ENCODE measurements at regions not wholly inside any gene's neighbourhood (a gene's known extent, or its start where the extent isn't known, plus 50 kb on each side); places are given as distances from the start of the nearest gene placed in this dataset.
A peak's percentile ranks its signal among the peaks of the same experiment; 100 is the strongest.
"Not testable (repeated sequence)": the region's sequence is repeated elsewhere in the genome, so short reads cannot be mapped to it uniquely, and the experiment has no call there.

- DNase-seq (ENCODE audit: low read depth in 2 of 2), result no peak
These were observed 425.9 kb upstream of the ONECUT1 start for GRCh38 chr15:53216036-53216435.

DNA sequence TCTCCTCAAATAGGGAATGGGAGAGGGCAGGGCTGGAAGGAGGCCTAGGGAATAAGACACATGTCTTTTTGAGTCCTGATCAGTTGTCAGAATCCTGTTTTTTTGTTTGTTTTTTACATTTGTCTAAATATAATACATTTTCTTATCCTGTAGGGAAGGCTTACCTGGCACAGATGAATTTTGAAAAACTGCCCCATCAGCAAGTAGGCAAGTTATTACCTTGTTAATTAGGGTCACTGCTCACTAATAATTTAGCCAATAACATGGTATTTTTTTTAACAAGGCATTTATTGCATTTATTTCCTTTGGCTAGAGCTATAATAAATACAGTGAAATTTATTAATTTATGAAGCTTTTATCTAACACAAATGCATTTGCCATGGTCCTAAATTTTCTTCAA is 423.2 kb upstream of the ONECUT1 start:
- no peak for DNase-seq (ENCODE audit: low read depth in 2 of 2)

GRCh38 chr15:53212785-53213184 is 422.6 kb upstream of the ONECUT1 start:
- DNase-seq (ENCODE audit: low read depth in 2 of 2), result no peak

- DNase-seq (ENCODE audit: low read depth in 2 of 2), result no peak
These were observed 420.5 kb upstream of the ONECUT1 start for GRCh38 chr15:53210653-53211052.

- no peak for DNase-seq (ENCODE audit: low read depth in 2 of 2)
These were observed 419.4 kb upstream of the ONECUT1 start for GRCh38 chr15:53209396-53210042.

DNA sequence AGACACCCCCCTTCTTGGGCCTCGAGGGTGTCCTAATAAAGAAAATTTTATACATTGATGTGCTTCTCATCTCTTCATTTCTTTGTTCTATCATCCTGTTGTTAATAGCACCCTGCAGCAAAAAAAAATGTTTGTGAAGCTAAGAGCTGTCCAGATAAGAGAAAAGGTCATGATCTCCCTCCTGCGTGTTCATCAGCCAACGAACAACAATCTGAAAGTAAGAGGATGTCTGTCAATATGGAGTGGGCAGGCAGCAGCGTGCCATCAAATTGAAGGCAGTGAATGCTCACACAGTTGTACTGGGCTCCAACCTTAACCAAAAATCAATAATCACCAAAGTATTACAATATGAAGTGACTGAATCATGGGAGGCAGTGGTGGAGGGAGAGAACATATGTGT is 418.6 kb upstream of the ONECUT1 start:
- DNase-seq (ENCODE audit: low read depth in 2 of 2), result no peak

DNA sequence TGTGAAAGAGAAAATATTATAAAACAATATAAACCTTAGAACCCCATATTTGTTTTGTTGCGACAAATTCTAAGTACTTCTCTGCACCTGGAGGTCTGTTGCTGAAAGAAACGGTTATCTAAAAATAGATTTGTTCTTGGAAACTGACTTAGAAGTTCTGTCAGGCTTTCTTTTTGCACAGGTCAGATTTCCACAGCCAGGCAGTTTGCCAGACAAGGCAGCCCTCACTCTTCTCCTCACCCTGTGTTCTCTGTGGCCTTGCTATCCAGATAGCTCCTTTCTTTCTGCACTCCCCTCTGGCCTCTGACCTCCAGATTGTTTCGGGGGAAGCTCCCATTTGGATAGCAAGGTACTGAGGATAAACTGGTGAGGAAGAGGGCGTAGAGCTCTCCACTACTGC is 413.3 kb upstream of the ONECUT1 start:
- no peak for DNase-seq (ENCODE audit: low read depth in 2 of 2)

- DNase-seq (ENCODE audit: low read depth in 2 of 2), result no peak
These were observed 412.7 kb upstream of the ONECUT1 start for GRCh38 chr15:53202876-53203275.

GRCh38 chr15:53197426-53197839 is 407.3 kb upstream of the ONECUT1 start:
- peak; percentile 11 to 31 for DNase-seq (ENCODE audit: low read depth in 2 of 2)

DNA sequence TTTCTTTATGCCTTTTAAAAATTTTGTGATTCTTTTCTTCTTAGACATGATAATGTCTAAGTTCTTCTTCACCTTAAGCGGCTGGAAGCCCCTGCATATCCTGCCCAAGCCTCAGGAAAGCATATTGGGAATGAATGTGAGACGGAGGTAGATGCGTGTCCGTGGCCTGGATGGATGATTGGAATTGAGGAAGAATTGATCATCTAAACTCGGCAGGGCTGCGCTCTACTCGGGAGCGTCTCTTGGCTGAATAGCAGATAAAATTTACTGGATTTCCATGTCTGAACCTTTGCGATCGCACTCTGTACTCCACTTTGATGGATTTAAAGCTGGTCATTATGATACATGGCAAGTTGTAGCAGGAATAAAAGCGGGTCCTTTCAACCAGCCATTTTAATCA is 406.7 kb upstream of the ONECUT1 start:
- DNase-seq (ENCODE audit: low read depth in 2 of 2), result no peak

GRCh38 chr15:53196242-53196641 is 406.1 kb upstream of the ONECUT1 start:
- no peak for DNase-seq (ENCODE audit: low read depth in 2 of 2)

DNA sequence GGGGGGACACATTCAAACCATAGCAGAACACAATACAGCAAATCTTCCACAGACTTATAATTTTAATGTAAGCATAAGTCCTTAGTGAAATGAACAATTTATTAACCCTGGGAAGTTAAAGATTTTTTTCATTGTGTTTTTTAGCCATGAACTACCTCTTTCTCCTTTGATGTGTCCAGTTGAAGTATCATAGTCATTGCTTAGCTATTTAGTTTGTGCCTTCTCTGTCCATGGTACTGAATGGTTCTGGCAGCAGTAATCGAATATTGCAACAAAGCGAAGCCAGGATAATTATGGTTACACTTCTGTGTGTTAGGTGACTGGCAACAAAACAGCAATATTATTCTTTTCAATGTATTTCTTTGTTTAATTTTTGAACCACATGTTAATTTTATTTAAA is 403.0 kb upstream of the ONECUT1 start:
- no peak for DNase-seq (ENCODE audit: low read depth in 2 of 2)

- no peak for DNase-seq (ENCODE audit: low read depth in 2 of 2)
These were observed 399.7 kb upstream of the ONECUT1 start for GRCh38 chr15:53189860-53190259.

DNA sequence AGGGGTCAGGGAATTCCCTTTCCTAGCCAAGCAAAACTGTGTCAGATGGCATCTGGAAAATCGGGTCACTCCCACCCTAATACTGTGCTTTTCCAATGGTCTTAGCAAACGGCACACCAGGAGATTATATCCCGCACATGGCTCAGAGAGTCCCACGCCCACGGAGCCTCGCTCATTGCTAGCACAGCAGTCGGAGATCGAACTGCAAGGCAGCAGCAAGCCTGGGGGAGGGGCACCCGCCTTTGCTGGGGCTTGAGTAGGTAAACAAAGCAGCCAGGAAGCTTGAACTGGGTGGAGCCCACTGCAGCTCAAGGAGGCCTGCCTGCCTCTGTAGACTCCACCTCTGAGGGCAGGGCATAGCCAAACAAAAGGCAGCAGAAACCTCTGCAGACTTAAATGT is 393.3 kb upstream of the ONECUT1 start:
- not testable (repeated sequence) for DNase-seq (ENCODE audit: low read depth in 2 of 2)

DNA sequence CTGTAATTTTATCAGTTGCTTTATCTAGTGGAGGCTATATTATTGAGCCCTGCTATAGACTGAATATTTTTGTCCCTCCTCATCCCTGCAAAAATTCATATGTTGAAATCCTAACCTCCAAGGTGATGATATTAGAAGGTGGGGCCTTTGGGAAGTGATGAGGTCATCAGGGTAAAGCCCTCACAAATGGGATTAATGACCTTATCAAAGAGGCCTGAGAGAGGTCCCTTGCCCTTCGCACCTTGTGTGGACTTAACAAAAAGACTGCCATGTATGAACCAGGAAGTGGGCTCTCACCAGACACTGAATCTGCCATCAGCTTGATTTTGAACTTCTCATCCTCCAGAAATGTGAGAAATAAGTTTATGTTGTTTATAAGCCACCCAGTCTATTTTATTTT is 381.4 kb upstream of the ONECUT1 start:
- DNase-seq (ENCODE audit: low read depth in 2 of 2), result no peak

DNA sequence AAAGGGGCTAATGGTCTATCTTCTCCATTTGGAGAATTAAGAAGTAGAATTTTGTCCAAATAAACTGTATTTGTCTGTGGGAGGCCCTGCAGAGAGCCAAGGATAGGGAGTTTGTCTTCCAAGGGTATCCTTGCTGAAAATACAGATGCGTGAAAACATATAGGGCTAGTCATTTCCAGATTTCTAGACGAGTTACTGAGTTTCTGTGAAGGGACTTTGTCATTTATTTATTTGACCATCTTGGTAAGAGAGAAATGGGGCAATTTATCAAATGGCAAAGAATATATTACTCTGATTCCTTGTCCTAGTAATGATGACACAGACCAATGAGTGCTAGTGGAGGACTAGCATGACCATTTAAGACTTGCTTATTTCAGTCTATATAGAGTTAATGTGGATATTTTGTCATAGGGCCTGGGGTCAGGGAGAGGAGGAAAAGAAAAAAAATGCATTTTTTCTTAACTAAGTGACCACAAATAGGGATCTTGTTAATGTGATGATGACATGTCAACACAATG is 376.6 kb upstream of the ONECUT1 start:
- DNase-seq (ENCODE audit: low read depth in 2 of 2), result no peak

DNA sequence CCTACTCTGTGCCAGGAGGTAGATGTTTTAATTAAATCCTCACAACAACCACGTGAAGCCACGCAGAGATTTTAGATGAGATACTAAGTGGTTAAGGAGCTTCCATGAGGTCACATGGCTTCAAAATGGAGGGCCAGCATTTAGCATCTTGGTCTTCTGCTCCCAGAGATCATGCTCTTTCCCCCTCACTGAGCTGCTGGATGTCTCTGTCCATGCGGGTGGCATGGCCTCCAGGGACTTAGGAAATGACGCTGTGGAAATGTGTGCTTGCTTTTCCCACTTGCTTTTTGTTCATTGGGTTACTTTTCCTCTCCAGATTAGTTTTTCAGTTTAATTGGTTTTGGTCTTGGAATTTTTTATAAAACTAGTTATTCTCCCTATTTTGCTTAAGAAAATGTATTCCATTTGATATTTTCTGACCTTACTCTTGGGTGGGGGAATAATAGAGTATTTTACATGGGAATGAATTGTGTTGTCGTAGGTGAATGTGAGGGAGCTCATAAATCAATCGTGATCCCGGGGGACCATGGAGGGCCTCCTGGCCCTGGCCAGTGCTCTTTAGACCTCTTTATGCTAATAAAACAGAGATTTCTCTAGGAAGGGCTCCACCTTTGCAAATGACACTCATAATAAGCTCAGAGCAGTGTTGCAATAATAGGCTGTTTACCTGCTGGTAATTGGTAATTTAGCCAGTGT is 376.0 kb upstream of the ONECUT1 start:
- no peak for DNase-seq (ENCODE audit: low read depth in 2 of 2)

GRCh38 chr15:53160092-53160704 is 370.1 kb upstream of the ONECUT1 start:
- no peak for DNase-seq (ENCODE audit: low read depth in 2 of 2)

- no peak for DNase-seq (ENCODE audit: low read depth in 2 of 2)
These were observed 369.3 kb upstream of the ONECUT1 start for GRCh38 chr15:53159458-53159857.

DNA sequence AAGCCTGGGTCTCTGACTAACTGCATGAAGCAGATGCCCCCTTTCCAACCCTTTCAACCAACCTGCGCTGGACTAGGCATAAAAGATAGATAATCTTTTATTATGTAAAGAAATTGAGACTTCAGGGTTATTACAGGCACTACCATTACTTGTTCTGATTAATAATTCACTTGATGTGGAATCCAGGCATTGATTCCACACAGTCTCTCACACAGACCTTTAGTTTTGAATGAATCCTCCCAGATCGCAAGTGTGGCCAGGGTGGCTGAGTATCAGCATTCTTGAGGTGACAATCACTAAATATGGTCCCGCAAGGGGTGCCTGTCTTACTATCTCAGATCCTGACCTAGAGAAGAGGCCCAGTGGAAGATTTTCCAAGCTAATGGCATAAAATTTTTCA is 368.9 kb upstream of the ONECUT1 start:
- DNase-seq (ENCODE audit: low read depth in 2 of 2), result no peak

DNA sequence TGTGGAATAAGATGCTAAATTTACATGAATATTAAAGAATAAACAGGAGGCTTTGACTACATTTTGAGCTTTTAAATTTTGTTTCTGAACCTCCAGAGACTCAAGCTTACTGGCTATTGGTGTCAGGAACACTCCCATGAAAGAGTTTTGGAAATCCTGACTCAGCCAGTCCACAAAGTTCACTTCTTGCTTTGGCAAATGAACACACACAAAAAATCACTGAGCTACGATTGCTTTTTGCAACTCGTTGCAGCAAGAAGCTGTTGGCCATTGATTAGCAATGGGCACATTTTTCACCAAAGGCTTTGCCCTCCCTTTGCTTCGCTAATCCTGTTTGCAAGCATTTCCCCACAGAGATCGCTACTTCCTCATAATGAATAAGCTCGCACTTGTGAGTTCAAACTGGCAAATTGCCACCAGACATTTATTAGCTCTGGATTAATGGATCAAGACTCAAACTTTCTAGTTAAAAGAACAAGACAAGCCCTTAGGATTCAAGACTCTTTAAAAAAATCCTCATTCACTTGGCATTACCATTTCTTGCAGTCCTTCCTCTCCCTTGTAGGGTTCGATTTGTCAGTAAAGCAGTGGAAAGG is 343.2 kb upstream of the ONECUT1 start:
- no peak for DNase-seq (ENCODE audit: low read depth in 2 of 2)

GRCh38 chr15:53130943-53131342 is 340.8 kb upstream of the ONECUT1 start:
- DNase-seq (ENCODE audit: low read depth in 2 of 2), result no peak
